Hematopoietic multipotent progenitor cell treated with erythropoietin and hydrocortisone succinate and interleukin-3 and kit ligand, for 17 days (in vitro differentiated cells): ENCODE measurements at regions not wholly inside any gene's neighbourhood (a gene's known extent, or its start where the extent isn't known, plus 50 kb on each side); places are given as distances from the start of the nearest gene placed in this dataset.

Source experiments
- DNase-seq: peaks from one replicate; pipeline ENCODE4 v3.0.0-alpha.2; 2015; ENCODE audit warnings: low spot score

- no peak for DNase-seq
Observed at GRCh38 chr14:58846682-58847465, 209.1 kb downstream of the DACT1 start.

- DNase-seq, result no peak
Observed at GRCh38 chr14:58848365-58848764, 210.6 kb downstream of the DACT1 start.

GRCh38 chr14:58849601-58850000 is 211.8 kb downstream of the DACT1 start:
- no peak for DNase-seq

- DNase-seq, result no peak
Observed at GRCh38 chr14:58850011-58850410, 212.2 kb downstream of the DACT1 start.

- DNase-seq, result no peak
Observed at GRCh38 chr14:58861586-58861985, 223.8 kb downstream of the DACT1 start.

- no peak for DNase-seq
Observed at GRCh38 chr14:58862416-58863160, 224.8 kb downstream of the DACT1 start.

GRCh38 chr14:58863661-58864345 is 226.0 kb downstream of the DACT1 start:
- no peak for DNase-seq

GRCh38 chr14:58864751-58865513 is 227.2 kb downstream of the DACT1 start:
- no peak for DNase-seq

- no peak for DNase-seq
Observed at GRCh38 chr14:58865514-58866281, 227.9 kb downstream of the DACT1 start.

- DNase-seq, result no peak
Observed at GRCh38 chr14:58866391-58866790, 228.6 kb downstream of the DACT1 start.

- no peak for DNase-seq
Observed at GRCh38 chr14:58870961-58871360, 233.2 kb downstream of the DACT1 start.

GRCh38 chr14:58871573-58871972 is 233.8 kb downstream of the DACT1 start:
- no peak for DNase-seq

- DNase-seq, result no peak
Observed at GRCh38 chr14:58872061-58872460, 234.3 kb downstream of the DACT1 start.

- DNase-seq, result no peak
Observed at GRCh38 chr14:58873228-58873953, 235.6 kb downstream of the DACT1 start.

- no peak for DNase-seq
Observed at GRCh38 chr14:58875613-58876012, 237.9 kb downstream of the DACT1 start.

- DNase-seq, result no peak
Observed at GRCh38 chr14:58876608-58877007, 238.8 kb downstream of the DACT1 start.

- DNase-seq, result no peak
Observed at GRCh38 chr14:58878439-58879139, 240.8 kb downstream of the DACT1 start.

GRCh38 chr14:58881433-58881832 is 243.7 kb downstream of the DACT1 start:
- no peak for DNase-seq

GRCh38 chr14:58882577-58883018 is 244.8 kb downstream of the DACT1 start:
- DNase-seq, result no peak

- no peak for DNase-seq
Observed at GRCh38 chr14:58884442-58884841, 246.7 kb downstream of the DACT1 start.
